HUDEP-2 (cell line): ENCODE measurements at regions not wholly inside any gene's neighbourhood (a gene's known extent, or its start where the extent isn't known, plus 50 kb on each side); places are given as distances from the start of the nearest gene placed in this dataset.

Experiments
- DNase-seq, 76 experiments: peaks; one replicate each; lab custom pipeline; 2025; ENCODE audit not compliant: unreplicated experiment in 76 of 76; lab: John Stamatoyannopoulos, UW

- DNase-seq, result no peak
Observed at GRCh38 chr2:236861944-236862343, 223.7 kb upstream of the COPS8 start.

- DNase-seq, result no peak
Observed at GRCh38 chr2:236862526-236862925, 223.2 kb upstream of the COPS8 start.

- DNase-seq, result no peak
Observed at GRCh38 chr2:236862961-236863728, 222.5 kb upstream of the COPS8 start.

DNA sequence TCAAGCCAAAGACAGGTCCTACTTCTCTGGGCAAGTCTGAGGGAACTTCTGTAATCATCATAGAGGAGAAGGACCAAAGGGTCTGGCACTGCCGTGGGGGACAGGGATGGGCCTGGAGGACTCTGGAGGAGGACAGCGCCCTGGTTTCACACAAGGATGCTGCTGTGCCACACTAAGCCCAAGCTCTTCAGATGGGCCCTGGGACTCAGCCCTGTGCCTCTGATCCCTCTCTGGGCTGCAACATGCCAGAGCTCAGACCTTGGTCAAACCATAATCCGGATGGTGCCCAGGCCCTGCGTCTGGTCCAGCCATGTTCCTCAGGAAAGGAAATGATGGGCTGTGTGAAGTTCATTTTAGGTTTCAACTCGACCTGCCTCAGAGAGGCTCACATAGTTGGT lies 222.0 kb upstream of the COPS8 start:
- DNase-seq, result no peak

DNA sequence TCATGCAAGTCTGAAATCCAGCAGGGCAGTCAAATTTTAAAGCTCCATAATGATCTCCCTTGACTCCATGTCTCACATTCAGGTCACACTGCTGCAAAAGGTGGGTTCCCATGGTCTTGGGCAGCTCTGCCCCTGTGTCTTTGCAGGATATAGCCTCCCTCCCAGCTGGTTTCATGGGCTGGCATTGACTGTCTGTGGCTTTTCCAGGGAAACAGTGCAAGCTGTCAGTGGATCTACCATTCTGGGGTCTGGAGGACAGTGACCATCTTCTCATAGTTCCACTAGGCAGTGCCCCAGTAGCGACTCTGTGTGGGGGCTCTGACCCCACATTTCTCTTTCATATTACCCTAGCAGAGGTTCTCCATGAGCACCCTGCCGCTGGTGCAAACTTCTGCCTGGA lies 220.6 kb upstream of the COPS8 start:
- DNase-seq, result no peak

DNA sequence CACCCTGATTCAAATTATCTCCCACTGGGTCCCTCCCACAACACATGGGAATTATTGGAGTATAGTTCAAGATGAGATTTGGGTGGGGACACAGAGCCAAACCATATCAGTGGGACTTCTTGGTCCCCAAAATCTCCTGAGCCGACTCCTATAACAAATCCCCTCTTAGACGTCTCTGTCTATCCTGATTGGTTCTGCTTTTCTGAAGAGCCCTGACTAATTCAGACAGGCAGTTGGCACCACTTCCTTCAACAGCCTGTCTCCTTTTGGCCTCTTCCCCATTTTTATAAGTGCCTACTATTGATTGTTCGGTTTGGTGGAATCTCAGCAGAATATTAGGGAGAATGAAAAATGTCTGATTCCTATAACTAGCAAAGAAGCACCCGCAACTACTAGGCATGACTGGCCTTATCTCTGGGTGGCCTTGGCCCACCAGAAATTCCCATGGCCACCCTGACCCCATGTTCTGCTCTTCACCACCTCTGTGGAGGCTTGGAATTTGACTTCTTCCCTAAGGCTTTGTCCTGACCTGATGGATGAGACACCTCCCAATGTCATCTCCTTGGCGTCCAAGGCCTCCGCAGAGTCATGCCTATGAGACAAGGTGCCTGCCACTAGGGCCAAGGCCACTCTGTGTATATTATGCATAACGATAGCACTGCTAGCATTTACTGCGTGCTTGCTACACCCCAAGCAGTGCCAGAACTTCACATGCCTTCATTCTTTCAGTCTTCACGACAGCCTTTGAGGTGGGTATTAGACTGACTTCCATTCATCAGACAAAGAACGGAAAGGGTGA lies 218.9 kb upstream of the COPS8 start:
- DNase-seq, result no peak

DNA sequence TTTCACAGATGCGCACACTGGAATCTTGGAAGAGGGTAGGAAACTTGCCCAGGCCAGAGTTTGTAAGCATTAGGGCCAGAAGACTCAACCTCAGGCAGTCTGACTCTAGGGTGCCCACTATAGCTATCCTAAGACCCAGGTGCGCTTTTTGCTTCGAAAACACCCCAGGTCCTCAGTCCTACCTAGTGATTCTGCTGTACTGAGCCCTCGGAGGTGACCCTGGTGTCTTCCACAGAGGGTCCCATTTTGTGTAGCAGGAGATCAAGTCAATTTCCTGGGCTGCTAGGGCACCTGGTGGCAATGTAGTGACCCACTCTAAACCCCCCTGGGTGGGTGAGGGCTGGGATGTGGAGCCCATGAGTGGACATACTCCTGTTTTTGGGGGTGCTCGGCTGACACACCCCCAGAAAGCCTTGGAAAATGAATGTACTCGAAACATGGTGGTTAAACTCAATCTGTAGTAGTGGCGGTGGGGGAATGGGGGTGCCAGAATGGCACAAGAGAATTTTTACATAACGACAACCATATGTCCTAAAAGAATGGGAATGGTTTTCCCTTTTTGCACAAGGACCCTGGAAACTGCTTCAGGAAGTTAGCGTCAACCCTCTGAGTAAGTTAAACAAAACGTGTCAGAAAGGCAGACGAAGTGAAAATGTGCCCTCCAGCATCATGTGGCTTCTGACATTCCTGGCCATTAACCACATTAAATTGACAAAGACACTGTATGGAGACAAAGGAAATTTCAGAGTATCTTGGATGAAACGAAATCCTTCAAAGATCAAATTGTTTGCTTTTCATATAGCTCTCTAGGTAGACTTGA lies 218.0 kb upstream of the COPS8 start:
- DNase-seq, result no peak

DNA sequence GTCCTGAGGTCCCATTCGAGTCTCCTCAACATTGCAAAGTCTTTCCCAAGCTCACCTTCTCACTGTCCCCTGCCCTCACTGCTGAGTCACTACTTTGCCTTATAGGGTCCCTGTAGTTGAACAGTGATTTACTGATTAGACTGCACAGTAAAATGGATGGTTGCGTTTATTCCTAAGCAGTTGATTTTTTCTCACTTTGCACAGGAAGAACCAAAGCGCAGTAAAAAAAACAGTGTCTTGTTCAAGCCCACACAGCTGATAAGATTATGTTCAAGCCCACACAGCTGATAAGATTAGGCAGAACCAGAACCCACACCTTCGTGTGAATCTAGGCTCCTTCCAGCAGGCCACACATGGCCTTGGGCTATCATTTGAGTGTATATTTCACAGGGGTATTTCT lies 215.3 kb upstream of the COPS8 start:
- no peak for DNase-seq

- no peak for DNase-seq
Observed at GRCh38 chr2:236871500-236872001, 214.1 kb upstream of the COPS8 start.

GRCh38 chr2:236872015-236872414 lies 213.7 kb upstream of the COPS8 start:
- DNase-seq, result no peak

DNA sequence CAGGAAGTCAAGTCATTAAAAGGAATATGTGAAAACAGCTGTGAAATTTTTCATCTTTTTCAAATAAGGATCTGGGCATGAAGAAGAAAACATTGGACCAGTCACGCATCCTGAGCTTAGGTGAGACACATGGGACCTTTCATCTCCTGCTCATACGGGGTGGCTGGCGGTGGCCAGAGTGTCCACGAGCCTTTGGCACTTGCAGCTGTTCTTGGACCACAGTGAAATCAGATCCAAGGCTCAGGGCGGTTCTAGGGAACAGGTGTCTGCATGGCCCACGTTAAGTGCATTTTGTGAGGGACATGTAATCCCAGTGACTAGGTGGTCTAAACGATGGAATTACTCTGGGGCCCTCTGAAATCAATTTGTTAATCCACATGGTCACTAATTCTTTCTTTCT lies 212.7 kb upstream of the COPS8 start:
- no peak for DNase-seq

DNA sequence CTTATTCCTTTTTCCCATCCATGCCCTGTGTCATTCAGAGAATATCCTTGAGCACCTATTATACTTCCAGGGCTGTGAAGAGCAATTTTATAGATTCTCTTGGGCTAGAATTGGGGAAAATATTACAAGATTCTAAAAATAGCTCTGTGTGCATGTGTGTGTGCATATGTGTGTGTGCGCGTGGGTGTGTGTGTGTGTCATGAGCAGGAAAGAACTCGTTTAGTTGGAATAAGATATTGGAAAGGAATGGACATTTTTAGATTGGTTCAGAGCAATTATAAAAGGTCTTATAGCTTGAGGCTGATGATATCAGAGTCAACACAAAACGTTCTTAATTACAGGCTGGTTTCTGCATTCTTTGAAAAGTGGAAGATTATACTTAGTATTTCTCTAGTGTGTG lies 212.1 kb upstream of the COPS8 start:
- no peak for DNase-seq

- no peak for DNase-seq
Observed at GRCh38 chr2:236874866-236875481, 210.7 kb upstream of the COPS8 start.

- DNase-seq, result no peak
Observed at GRCh38 chr2:236875906-236876505, 209.7 kb upstream of the COPS8 start.

DNA sequence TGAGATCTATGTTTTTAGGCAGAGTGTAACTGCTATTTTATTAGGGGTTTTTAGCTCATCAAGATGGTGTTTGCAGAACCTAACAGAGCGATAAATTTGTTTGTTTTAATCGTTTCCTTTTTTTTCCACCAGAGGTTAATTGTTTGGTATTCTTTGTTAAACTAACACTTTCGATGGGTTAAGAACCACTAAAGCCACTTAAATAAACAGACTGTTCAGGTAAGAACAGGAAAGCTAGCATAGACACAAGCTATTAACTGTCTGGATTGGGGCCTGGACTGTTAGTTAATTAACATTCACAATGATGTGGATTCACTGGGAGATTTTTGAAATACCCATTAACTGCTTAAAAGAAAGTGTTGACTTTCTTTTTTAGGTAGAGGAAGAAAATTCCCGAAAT lies 209.0 kb upstream of the COPS8 start:
- DNase-seq, result no peak

GRCh38 chr2:236877972-236878371 lies 207.7 kb upstream of the COPS8 start:
- no peak for DNase-seq

DNA sequence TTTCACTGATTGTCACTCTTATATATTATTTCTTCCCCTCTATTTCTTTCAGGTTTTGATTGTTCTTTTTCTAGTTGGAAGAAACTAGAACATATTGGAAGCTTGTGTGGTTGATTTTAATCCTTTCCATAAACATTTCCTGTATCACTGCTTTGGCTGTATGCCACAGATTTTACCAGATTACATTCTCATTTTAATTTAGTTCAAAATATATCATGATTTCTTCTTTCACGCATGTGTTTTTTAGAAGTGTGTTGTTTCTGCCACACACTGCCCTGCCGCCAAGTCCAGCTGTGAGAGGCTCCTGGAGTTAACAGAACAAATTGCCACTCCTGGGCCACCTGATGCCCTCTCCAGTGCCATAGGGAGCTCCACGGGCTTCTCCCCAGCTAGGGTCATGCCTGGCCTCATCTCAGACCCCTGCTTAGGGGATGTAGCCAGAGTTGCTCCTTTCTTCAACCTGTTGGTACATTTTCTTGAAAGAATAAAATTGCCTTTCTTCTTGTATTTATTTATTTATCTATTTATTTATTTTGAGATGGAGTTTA lies 206.2 kb upstream of the COPS8 start:
- no peak for DNase-seq

GRCh38 chr2:236882074-236882473 lies 203.6 kb upstream of the COPS8 start:
- no peak for DNase-seq

GRCh38 chr2:236882930-236883329 lies 202.8 kb upstream of the COPS8 start:
- no peak for DNase-seq

DNA sequence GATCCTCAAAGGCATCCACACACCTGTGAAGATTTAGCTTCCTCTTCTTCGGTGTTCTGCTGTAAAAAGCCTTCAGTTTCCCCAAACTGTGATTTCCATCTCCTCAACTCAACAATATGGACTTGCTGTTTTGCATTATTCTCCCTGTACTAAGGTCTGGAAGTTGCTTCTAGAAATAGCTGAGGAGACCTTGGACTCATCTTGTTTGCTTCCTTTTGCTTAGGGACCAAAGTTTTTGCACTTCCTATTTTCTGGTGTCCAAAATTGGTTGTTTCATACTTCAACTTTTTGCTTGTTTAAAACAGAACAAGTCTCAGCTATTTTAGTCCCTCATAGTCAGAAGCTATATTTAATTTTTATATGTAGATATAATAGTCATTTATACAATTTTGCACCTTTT lies 201.9 kb upstream of the COPS8 start:
- no peak for DNase-seq
